Mucosa of descending colon (tissue), 3 donors: ENCODE measurements at regions not wholly inside any gene's neighbourhood (a gene's known extent, or its start where the extent isn't known, plus 50 kb on each side); places are given as distances from the start of the nearest gene placed in this dataset.

ENCODE experiments used
- ATAC-seq: fragments of 200-7000 bp; cut with Tn5 transposase; one replicate; pipeline ENCODE4 v1.9.1; 2020; ENCODE audit warnings: mild to moderate bottlenecking, moderate library complexity
- DNase-seq, 3 donors: peaks; one replicate each; pipeline ENCODE4 v3.0.0-alpha.2; 2020
- H3K36me3 ChIP-seq: fragments of 200-600 bp; one replicate; pipeline ENCODE4 v1.8.0; 2021; ENCODE audit warnings: low read depth, mild to moderate bottlenecking
- H3K4me1 ChIP-seq: fragments of 200-600 bp; one replicate; pipeline ENCODE4 v1.8.0; 2021; ENCODE audit warnings: low read depth, mild to moderate bottlenecking
- H3K4me3 ChIP-seq: fragments of 200-600 bp; one replicate; pipeline ENCODE4 v1.8.0; 2021; ENCODE audit warnings: mild to moderate bottlenecking
- H3K9me3 ChIP-seq: fragments of 200-600 bp; one replicate; pipeline ENCODE4 v1.8.0; 2021; ENCODE audit warnings: mild to moderate bottlenecking
- CTCF ChIP-seq: fragments of 200-600 bp; IDR thresholded peaks from one replicate; pipeline ENCODE4 v1.8.0; 2022; ENCODE audit warnings: antibody characterized with exemption, mild to moderate bottlenecking
- intact Hi-C, 2 donors: fragments of 100-400 bp; cut with DNase I in 1 of 2; cut with micrococcal nuclease in 1 of 2; formaldehyde crosslinking; loops; one replicate each; pipeline versions ENCODE4 v1.11.0 to v1.11.1; 2022; cut with DNase I, micrococcal nuclease
- donor health status: DM: no; HTN: no; CAD: no; lungs with moderate emphysema.
- donor health status: DM: no; HTN: no; CAD: no.
- donor health status: DM: no; HTN: yes; CAD: no.

GRCh38 chr5:63837437-63837836, 124.8 kb downstream of the HTR1A start:
- intact Hi-C loops: no loop called here
- no peaks in the 10 kb centered on the region for H3K36me3 ChIP-seq
- no peaks in the 10 kb centered on the region for H3K4me1 ChIP-seq
- DNase-seq (no peak), ATAC-seq (no peak)
- no peaks in the 10 kb centered on the region for H3K9me3 ChIP-seq
- no peak overlapping the region for H3K4me3 ChIP-seq
- TF ChIP-seq CTCF: no peak

- intact Hi-C loops: no loop called here
- no peak for TF ChIP-seq CTCF
- Histone ChIP-seq H3K4me1 (no peaks in the 10 kb centered on the region), H3K4me3 (no peak overlapping the region), H3K9me3 (no peaks in the 10 kb centered on the region), H3K36me3 (no peaks in the 10 kb centered on the region)
- DNase-seq (no peak), ATAC-seq (no peak)
Measured at GRCh38 chr5:63831381-63831780, 130.9 kb downstream of the HTR1A start.

- no peak for TF ChIP-seq CTCF
- DNase-seq: no peak
- intact Hi-C loops: no loop called here
- Histone ChIP-seq H3K4me3 (no peak overlapping the region), H3K9me3 (no peaks in the 10 kb centered on the region), H3K36me3 (no peaks in the 10 kb centered on the region), H3K4me1 (no peaks in the 10 kb centered on the region)
- no peak for ATAC-seq
Measured at GRCh38 chr5:63825984-63826383, 136.3 kb downstream of the HTR1A start.

DNA sequence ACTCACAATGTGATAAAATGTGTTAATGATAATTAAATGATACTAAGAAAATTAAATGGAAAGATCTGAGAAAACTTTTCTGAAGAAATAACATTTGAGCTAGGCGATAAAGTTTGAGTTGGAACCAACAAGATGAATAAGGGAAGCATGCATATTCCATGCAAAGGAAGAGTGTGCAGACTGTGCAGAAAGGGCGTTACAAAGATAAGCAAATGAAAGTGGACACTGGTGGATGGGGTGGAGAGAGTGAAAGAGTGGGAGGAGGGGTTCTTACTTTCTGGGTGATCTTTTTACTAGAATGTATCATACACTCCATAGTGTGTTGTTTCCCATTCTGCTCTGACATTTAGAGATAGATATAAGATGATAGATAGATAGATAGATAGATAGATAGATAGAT, 138.7 kb downstream of the HTR1A start:
- Histone ChIP-seq H3K36me3 (no peaks in the 10 kb centered on the region), H3K4me1 (no peaks in the 10 kb centered on the region), H3K9me3 (no peaks in the 10 kb centered on the region), H3K4me3 (no peak overlapping the region)
- intact Hi-C loops: no loop called here
- ATAC-seq (no peak), DNase-seq (no peak)
- no peak for TF ChIP-seq CTCF

- ATAC-seq (no peak), DNase-seq (no peak)
- no peaks in the 10 kb centered on the region for H3K4me1 ChIP-seq
- intact Hi-C loops: no loop called here
- H3K36me3 ChIP-seq: no peaks in the 10 kb centered on the region
- no peaks in the 10 kb centered on the region for H3K9me3 ChIP-seq
- no peak for TF ChIP-seq CTCF
- H3K4me3 ChIP-seq: no peak overlapping the region
Measured at GRCh38 chr5:63822614-63823013, 139.6 kb downstream of the HTR1A start.

DNA sequence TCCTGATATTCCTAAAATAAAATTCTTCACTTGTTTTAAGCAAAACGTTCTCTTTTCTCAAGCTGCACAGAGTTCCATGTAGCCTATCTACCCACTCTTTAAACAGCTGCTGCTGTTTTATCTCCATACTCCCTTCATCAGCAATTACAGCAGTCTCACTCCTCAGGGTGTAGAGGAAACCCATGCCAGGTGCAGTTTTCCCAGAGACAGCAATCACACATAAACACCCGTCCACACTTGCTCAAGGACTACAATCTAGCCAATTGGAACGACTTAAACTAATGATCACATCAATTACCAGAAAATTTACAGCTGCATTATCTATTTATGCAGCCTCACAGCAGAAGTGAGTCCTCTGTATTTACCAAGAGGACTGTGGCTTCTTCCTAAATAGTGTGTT, 141.7 kb downstream of the HTR1A start:
- no peak overlapping the region for H3K4me3 ChIP-seq
- no peak for TF ChIP-seq CTCF
- intact Hi-C loops: no loop called here
- peaks cover 5% of the 10 kb centered on the region for H3K9me3 ChIP-seq
- DNase-seq (no peak), ATAC-seq (no peak)
- no peaks in the 10 kb centered on the region for H3K36me3 ChIP-seq
- H3K4me1 ChIP-seq: no peaks in the 10 kb centered on the region
